OCI-LY1 (cell line): ENCODE measurements at regions not wholly inside any gene's neighbourhood (a gene's known extent, or its start where the extent isn't known, plus 50 kb on each side); places are given as distances from the start of the nearest gene placed in this dataset.

Experiments
- H2AFZ ChIP-seq: fragments of 200-600 bp; sonication (generic), shearing (Covaris generic); 2 replicates; pipeline ENCODE4 v1.6.0; 2014; ENCODE audit warnings: antibody characterized with exemption, mild to moderate bottlenecking, low read length
- H3F3A ChIP-seq: fragments of 200-600 bp; sonication (generic), shearing (Covaris generic); 2 replicates; pipeline ENCODE4 v1.6.0; 2014; ENCODE audit warnings: mild to moderate bottlenecking, antibody characterized with exemption, low read length, moderate library complexity; ENCODE audit not compliant: insufficient read depth
- H3K27ac ChIP-seq: fragments of 200-600 bp; sonication (generic); 2 replicates; pipeline ENCODE4 v1.5.1; 2014; ENCODE audit warnings: low read length, mixed run types, mild to moderate bottlenecking, low read depth; ENCODE audit not compliant: poor library complexity, severe bottlenecking
- H3K27me3 ChIP-seq: fragments of 200-600 bp; sonication (generic); 2 replicates; pipeline ENCODE4 v1.6.0; 2014; ENCODE audit warnings: antibody characterized with exemption, mild to moderate bottlenecking, low read length, moderate library complexity; ENCODE audit not compliant: insufficient read depth
- H3K36me3 ChIP-seq: fragments of 200-600 bp; sonication (generic); 2 replicates; pipeline ENCODE4 v1.6.1; 2014; ENCODE audit warnings: mild to moderate bottlenecking, antibody characterized with exemption, low read length, moderate library complexity, mixed read lengths; ENCODE audit not compliant: insufficient read depth
- H3K4me1 ChIP-seq: fragments of 200-600 bp; sonication (generic); 2 replicates; pipeline ENCODE4 v1.5.1; 2014; ENCODE audit warnings: mild to moderate bottlenecking, low read length, moderate library complexity; ENCODE audit not compliant: insufficient read depth, severe bottlenecking
- H3K4me2 ChIP-seq: fragments of 200-600 bp; sonication (generic), shearing (Covaris generic); 2 replicates; pipeline ENCODE4 v1.6.1; 2014; ENCODE audit warnings: low read length
- H3K4me3 ChIP-seq: fragments of 200-600 bp; sonication (generic); 2 replicates; pipeline ENCODE4 v1.5.1; 2014; ENCODE audit warnings: low read length, low read depth, mild to moderate bottlenecking, mixed read lengths; ENCODE audit not compliant: poor library complexity, severe bottlenecking
- H3K79me2 ChIP-seq: fragments of 200-600 bp; shearing (Covaris generic); 2 replicates; pipeline ENCODE4 v1.6.1; 2016; ENCODE audit warnings: mixed run types, low read length, mixed read lengths; ENCODE audit not compliant: insufficient read depth
- H3K9ac ChIP-seq: fragments of 200-600 bp; sonication (generic), shearing (Covaris generic); 2 replicates; pipeline ENCODE4 v1.6.1; 2014; ENCODE audit warnings: mild to moderate bottlenecking, low read length, mixed read lengths
- H3K9me2 ChIP-seq: fragments of 200-600 bp; sonication (generic), shearing (Covaris generic); 2 replicates; pipeline ENCODE4 v1.6.1; 2014; ENCODE audit warnings: low read depth, mild to moderate bottlenecking, low read length, mixed read lengths
- H3K9me3 ChIP-seq: fragments of 200-600 bp; shearing (Covaris generic); 2 replicates; pipeline ENCODE4 v1.6.1; 2014; ENCODE audit warnings: low read length, mixed read lengths
- H4K20me1 ChIP-seq: fragments of 200-600 bp; sonication (generic), shearing (Covaris generic); 2 replicates; pipeline ENCODE4 v1.6.0; 2016; ENCODE audit warnings: mild to moderate bottlenecking, low read length; ENCODE audit not compliant: insufficient read depth
- CTCF ChIP-seq: fragments of 200-600 bp; sonication (generic), shearing (Covaris generic); IDR thresholded peaks from 2 replicates; pipeline ENCODE4 v1.5.1; 2017; ENCODE audit warnings: mild to moderate bottlenecking, antibody characterized with exemption, low read length, moderate library complexity, mixed read lengths
- EZH2 ChIP-seq: fragments of 200-600 bp; sonication (generic), shearing (Covaris generic); IDR thresholded peaks from 2 replicates; pipeline ENCODE4 v1.8.0; 2017; ENCODE audit warnings: borderline replicate concordance, mixed run types, mild to moderate bottlenecking, antibody characterized with exemption, low read length, moderate library complexity, mixed read lengths

GRCh38 chr5:74465724-74466123, 174.8 kb downstream of the ENC1 start:
- H3K27ac ChIP-seq, result no peak overlapping the region
- no peaks in the 10 kb centered on the region for H3F3A ChIP-seq
- no peaks in the 10 kb centered on the region for H3K79me2 ChIP-seq
- no peaks in the 10 kb centered on the region for H3K36me3 ChIP-seq
- no peaks in the 10 kb centered on the region; the same call in 1 of the 2 replicates for H3K27me3 ChIP-seq
- no peak overlapping the region for H3K4me3 ChIP-seq
- H4K20me1 ChIP-seq, result no peaks in the 10 kb centered on the region
- no peak for TF ChIP-seq EZH2
- no peak for TF ChIP-seq CTCF
- no peaks in the 10 kb centered on the region for H3K9me3 ChIP-seq
- H3K4me2 ChIP-seq, result no peak overlapping the region
- no peaks in the 10 kb centered on the region for H3K9me2 ChIP-seq
- no peak overlapping the region for H3K9ac ChIP-seq
- no peaks in the 10 kb centered on the region for H3K4me1 ChIP-seq
- H2AFZ ChIP-seq, result no peak overlapping the region

- Histone ChIP-seq H3K27ac (no peak overlapping the region), H3K4me2 (no peak overlapping the region), H4K20me1 (no peaks in the 10 kb centered on the region), H3K27me3 (no peaks in the 10 kb centered on the region; the same call in 1 of the 2 replicates), H3K9ac (no peak overlapping the region), H3K36me3 (no peaks in the 10 kb centered on the region), H2AFZ (no peak overlapping the region), H3K9me3 (no peaks in the 10 kb centered on the region), H3K4me3 (no peak overlapping the region), H3K4me1 (no peaks in the 10 kb centered on the region), H3F3A (no peaks in the 10 kb centered on the region), H3K9me2 (no peaks in the 10 kb centered on the region), H3K79me2 (no peaks in the 10 kb centered on the region)
- TF ChIP-seq CTCF, result no peak
- TF ChIP-seq EZH2, result no peak
Measured at GRCh38 chr5:74464512-74465209, 175.9 kb downstream of the ENC1 start.

GRCh38 chr5:74462356-74462755, 178.2 kb downstream of the ENC1 start:
- Histone ChIP-seq H3F3A (no peaks in the 10 kb centered on the region), H4K20me1 (no peaks in the 10 kb centered on the region), H3K9ac (no peak overlapping the region), H2AFZ (no peak overlapping the region), H3K27me3 (no peaks in the 10 kb centered on the region; the same call in 1 of the 2 replicates), H3K4me2 (no peak overlapping the region), H3K79me2 (no peaks in the 10 kb centered on the region), H3K4me1 (no peaks in the 10 kb centered on the region), H3K9me2 (no peaks in the 10 kb centered on the region), H3K9me3 (no peaks in the 10 kb centered on the region), H3K27ac (no peak overlapping the region), H3K4me3 (no peak overlapping the region), H3K36me3 (no peaks in the 10 kb centered on the region)
- TF ChIP-seq CTCF (no peak), EZH2 (no peak)
